ENCODE measurements at regions not wholly inside any gene's neighbourhood (a gene's known extent, or its start where the extent isn't known, plus 50 kb on each side); places are given as distances from the start of the nearest gene placed in this dataset.

DNA sequence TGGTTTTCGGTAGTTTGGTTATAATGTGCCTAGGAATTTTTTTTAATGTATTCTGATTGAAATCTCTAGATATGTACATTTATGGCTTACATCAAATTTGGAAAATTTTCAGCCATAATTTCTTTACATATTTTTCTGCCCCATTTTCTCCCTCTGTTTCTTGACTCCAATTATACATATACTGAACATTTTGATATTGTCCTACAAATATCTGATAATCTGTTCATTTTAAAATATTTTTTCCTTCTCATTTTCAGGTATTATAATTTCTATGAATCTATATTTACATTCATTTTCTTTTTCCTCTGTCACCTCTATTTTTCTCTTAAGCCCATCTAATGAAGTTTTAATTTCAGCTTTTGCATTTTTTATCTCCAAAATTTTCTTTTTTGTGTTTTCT lies 82.7 kb upstream of the TMLHE start:
- TF ChIP-seq, protein P1, sequence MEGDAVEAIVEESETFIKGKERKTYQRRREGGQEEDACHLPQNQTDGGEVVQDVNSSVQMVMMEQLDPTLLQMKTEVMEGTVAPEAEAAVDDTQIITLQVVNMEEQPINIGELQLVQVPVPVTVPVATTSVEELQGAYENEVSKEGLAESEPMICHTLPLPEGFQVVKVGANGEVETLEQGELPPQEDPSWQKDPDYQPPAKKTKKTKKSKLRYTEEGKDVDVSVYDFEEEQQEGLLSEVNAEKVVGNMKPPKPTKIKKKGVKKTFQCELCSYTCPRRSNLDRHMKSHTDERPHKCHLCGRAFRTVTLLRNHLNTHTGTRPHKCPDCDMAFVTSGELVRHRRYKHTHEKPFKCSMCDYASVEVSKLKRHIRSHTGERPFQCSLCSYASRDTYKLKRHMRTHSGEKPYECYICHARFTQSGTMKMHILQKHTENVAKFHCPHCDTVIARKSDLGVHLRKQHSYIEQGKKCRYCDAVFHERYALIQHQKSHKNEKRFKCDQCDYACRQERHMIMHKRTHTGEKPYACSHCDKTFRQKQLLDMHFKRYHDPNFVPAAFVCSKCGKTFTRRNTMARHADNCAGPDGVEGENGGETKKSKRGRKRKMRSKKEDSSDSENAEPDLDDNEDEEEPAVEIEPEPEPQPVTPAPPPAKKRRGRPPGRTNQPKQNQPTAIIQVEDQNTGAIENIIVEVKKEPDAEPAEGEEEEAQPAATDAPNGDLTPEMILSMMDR (IDR thresholded peaks at IDR 0.05; ENCODE audit: unreplicated experiment) = no peak
- no peak for DNase-seq (ENCODE audit: low spot score)
- no peaks in the 10 kb centered on the region for H3K4me1 Mint-ChIP-seq (ENCODE audit: unreplicated experiment)
- H3K27me3 Mint-ChIP-seq (ENCODE audit: unreplicated experiment) = peaks cover 3% of the 10 kb centered on the region
- no peaks in the 10 kb centered on the region for H3K9me3 Mint-ChIP-seq (ENCODE audit: unreplicated experiment)
- no peaks in the 10 kb centered on the region for H3K36me3 Mint-ChIP-seq (ENCODE audit: low read depth, unreplicated experiment)
- H3K27ac Mint-ChIP-seq (ENCODE audit: unreplicated experiment) = no peak overlapping the region
- H3K4me3 Mint-ChIP-seq (ENCODE audit: unreplicated experiment) = no peak overlapping the region

DNA sequence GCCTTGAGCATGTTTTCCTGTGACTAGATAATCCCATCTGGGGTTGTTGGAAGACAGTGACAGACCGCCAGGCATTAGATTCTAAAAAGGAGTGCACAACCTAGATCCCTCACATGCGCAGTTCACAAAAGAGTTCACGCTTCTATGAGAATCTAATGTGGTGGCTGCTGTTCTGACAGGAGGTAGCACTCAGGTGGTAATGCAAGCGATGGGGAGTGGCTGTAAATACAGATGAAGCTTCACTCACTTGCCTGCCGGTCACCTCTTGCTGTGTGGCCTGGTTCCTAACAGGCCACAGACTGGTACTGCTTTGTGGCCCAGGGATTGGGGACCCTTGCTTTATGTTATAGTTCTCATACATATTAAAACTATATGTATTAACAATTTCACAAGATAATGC lies 81.9 kb upstream of the TMLHE start:
- DNase-seq (ENCODE audit: low spot score) = no peak
- no peak overlapping the region for H3K27ac Mint-ChIP-seq (ENCODE audit: unreplicated experiment)
- no peaks in the 10 kb centered on the region for H3K4me1 Mint-ChIP-seq (ENCODE audit: unreplicated experiment)
- H3K36me3 Mint-ChIP-seq (ENCODE audit: low read depth, unreplicated experiment) = no peaks in the 10 kb centered on the region
- H3K4me3 Mint-ChIP-seq (ENCODE audit: unreplicated experiment) = no peak overlapping the region
- TF ChIP-seq, protein P1 (IDR thresholded peaks at IDR 0.05; ENCODE audit: unreplicated experiment) = no peak
- peaks cover 3% of the 10 kb centered on the region for H3K27me3 Mint-ChIP-seq (ENCODE audit: unreplicated experiment)
- H3K9me3 Mint-ChIP-seq (ENCODE audit: unreplicated experiment) = no peaks in the 10 kb centered on the region

DNA sequence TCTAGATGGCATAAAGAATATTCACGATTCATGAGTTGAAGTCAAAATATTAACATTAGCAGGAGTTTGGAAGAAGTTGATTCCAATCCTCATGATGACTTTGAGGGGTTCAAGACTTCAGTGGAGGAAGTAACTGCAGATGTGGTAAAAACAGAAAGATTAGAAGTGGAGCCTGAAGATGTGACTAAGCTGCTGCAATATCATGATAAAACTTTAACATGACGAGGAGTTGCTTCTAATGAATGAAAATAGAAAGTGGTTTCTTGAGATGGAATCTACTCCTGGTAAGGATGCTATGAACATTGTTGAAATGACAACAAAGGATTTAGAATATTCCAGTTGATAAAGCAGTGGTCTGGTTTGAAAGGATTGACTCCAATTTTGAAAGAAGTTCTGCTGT lies 70.1 kb upstream of the TMLHE start:
- Mint-ChIP-seq H3K9me3 (ENCODE audit: unreplicated experiment) (no peaks in the 10 kb centered on the region), H3K4me3 (ENCODE audit: unreplicated experiment) (no peak overlapping the region), H3K4me1 (ENCODE audit: unreplicated experiment) (no peaks in the 10 kb centered on the region), H3K27me3 (ENCODE audit: unreplicated experiment) (no peaks in the 10 kb centered on the region), H3K27ac (ENCODE audit: unreplicated experiment) (no peak overlapping the region), H3K36me3 (ENCODE audit: low read depth, unreplicated experiment) (no peaks in the 10 kb centered on the region)
- no peak for DNase-seq (ENCODE audit: low spot score)
- TF ChIP-seq, protein P1 (IDR thresholded peaks at IDR 0.05; ENCODE audit: unreplicated experiment) = no peak

DNA sequence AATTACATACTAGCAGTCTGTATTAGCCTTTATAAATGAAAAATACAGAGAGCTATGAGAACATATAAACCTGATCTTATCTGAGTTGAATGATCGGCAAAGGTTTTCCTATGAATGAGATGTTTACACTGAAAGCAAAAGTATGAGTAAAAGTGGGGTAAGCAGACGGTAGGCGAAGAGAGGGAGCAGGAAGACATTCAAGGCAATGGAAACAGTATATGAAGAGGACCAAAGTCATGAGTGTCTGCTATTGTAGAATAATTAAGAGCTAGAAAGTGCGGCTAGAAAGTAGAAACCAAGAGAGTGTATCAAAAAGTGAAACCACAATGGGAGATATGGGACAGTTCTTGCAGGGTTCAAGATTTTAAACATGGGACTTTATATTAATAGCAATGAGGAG lies 67.0 kb upstream of the TMLHE start:
- Mint-ChIP-seq H3K4me1 (ENCODE audit: unreplicated experiment) (no peaks in the 10 kb centered on the region), H3K4me3 (ENCODE audit: unreplicated experiment) (no peak overlapping the region), H3K27ac (ENCODE audit: unreplicated experiment) (no peak overlapping the region), H3K9me3 (ENCODE audit: unreplicated experiment) (no peaks in the 10 kb centered on the region), H3K27me3 (ENCODE audit: unreplicated experiment) (peaks cover 1% of the 10 kb centered on the region), H3K36me3 (ENCODE audit: low read depth, unreplicated experiment) (no peaks in the 10 kb centered on the region)
- no peak for DNase-seq (ENCODE audit: low spot score)
- TF ChIP-seq, protein P1 (IDR thresholded peaks at IDR 0.05; ENCODE audit: unreplicated experiment) = no peak

DNA sequence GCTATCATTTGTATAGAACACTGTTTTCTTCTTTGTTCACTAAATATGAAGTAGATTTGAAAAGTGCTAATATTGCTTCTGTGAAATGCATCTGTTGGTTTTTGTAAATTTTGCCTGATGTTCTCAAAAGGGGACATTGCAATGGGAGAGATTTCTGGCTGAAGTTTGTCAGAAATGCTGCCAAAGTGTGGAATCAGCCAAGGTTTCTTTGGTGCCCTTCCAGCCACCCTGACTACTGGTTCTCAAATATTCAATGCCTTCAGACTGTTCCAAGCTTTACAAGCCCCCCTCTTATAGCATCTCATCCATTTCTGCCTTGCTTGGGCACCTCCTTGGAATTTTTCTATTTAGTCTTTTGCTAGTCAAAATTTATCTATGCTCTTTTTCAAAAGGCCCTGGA lies 60.6 kb upstream of the TMLHE start:
- no peak overlapping the region for H3K27ac Mint-ChIP-seq (ENCODE audit: unreplicated experiment)
- peaks cover 1% of the 10 kb centered on the region for H3K27me3 Mint-ChIP-seq (ENCODE audit: unreplicated experiment)
- no peaks in the 10 kb centered on the region for H3K9me3 Mint-ChIP-seq (ENCODE audit: unreplicated experiment)
- peaks cover 16% of the 10 kb centered on the region for H3K4me1 Mint-ChIP-seq (ENCODE audit: unreplicated experiment)
- no peaks in the 10 kb centered on the region for H3K36me3 Mint-ChIP-seq (ENCODE audit: low read depth, unreplicated experiment)
- no peak for DNase-seq (ENCODE audit: low spot score)
- no peak overlapping the region for H3K4me3 Mint-ChIP-seq (ENCODE audit: unreplicated experiment)
- TF ChIP-seq, protein P1 (IDR thresholded peaks at IDR 0.05; ENCODE audit: unreplicated experiment) = no peak
